Fibroblast of mammary gland (primary cell): ENCODE measurements at regions not wholly inside any gene's neighbourhood (a gene's known extent, or its start where the extent isn't known, plus 50 kb on each side); places are given as distances from the start of the nearest gene placed in this dataset.

Experiments used
- DNase-seq: peaks from one replicate; pipeline ENCODE4 v3.0.0-alpha.2; 2010; ENCODE audit warnings: low read depth
- H3K4me3 ChIP-seq: 2 replicates; pipeline ENCODE4 v1.5.1; 2011; ENCODE audit warnings: low read depth, mild to moderate bottlenecking, low read length, moderate library complexity; ENCODE audit not compliant: control insufficient read depth
- TF ChIP-seq, protein P1 (sequence below): conservative IDR thresholded peaks from 2 replicates; pipeline ENCODE4 v1.5.1; 2011; ENCODE audit warnings: low read depth, low read length, inconsistent platforms; ENCODE audit not compliant: control insufficient read depth, insufficient read depth

DNA sequence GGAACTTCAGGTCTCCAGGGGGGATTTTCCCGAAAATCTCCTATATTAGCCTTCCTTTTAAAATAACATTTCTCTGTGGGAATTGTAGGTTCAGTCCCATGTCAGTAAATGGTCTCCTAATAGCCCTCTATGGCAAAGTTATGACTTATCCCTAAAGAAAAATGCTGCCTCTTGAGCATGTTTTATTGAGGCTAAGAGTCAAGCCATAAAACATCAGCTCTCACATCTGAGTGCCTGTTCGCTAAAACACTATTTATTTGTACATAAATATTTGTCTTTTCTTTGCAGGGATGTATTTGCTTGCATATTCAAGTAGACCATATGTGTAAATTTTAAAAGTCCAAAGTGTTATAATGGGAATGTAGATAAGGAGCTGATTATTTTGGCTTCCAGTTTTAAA, 160.4 kb downstream of the PRDM6 start:
- no peak for DNase-seq
- no peak overlapping the region for H3K4me3 ChIP-seq
- TF ChIP-seq, protein P1, sequence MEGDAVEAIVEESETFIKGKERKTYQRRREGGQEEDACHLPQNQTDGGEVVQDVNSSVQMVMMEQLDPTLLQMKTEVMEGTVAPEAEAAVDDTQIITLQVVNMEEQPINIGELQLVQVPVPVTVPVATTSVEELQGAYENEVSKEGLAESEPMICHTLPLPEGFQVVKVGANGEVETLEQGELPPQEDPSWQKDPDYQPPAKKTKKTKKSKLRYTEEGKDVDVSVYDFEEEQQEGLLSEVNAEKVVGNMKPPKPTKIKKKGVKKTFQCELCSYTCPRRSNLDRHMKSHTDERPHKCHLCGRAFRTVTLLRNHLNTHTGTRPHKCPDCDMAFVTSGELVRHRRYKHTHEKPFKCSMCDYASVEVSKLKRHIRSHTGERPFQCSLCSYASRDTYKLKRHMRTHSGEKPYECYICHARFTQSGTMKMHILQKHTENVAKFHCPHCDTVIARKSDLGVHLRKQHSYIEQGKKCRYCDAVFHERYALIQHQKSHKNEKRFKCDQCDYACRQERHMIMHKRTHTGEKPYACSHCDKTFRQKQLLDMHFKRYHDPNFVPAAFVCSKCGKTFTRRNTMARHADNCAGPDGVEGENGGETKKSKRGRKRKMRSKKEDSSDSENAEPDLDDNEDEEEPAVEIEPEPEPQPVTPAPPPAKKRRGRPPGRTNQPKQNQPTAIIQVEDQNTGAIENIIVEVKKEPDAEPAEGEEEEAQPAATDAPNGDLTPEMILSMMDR = no peak

DNA sequence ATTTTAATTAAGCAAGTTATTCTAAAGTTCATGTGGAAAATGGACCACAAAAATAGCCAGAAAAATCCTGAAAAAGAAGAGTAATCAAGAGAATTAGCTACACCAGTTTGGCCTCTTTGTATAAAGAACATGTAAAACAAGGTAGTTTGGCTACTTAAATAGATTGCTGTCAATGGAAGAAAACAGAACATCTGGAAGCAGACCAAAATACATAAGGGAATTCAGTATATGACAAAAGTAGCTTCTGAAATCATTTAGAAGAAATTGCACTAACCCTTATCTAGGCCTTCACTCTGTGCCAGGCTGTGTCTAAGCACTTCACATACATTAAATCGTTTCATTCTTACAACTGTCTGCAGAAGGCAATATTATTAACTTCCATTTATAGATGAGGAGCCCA, 156.6 kb downstream of the PRDM6 start:
- no peak overlapping the region for H3K4me3 ChIP-seq
- TF ChIP-seq, protein P1 = no peak
- no peak for DNase-seq

DNA sequence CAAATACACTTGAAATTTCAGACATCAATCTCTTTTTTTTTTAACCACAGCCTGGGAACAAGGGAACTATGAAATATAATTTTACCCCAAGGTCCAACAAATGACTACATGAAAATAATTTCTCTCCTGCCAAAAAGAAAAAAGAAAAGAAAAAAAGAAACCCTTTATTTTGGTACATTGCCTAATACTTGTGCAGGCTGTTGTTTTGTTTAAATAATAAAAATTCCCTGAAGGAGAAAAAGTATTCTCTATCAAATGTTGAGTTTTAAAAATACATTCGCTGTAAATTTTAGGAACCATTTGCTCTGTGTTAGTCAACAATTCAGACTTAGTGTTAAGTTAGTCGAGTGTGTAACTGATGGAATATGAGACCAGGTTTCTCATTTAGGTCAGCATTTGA, 155.4 kb downstream of the PRDM6 start:
- TF ChIP-seq, protein P1 = no peak
- DNase-seq = no peak
- H3K4me3 ChIP-seq = no peak overlapping the region
